Transverse colon (tissue), 4 donors: ENCODE measurements at regions not wholly inside any gene's neighbourhood (a gene's known extent, or its start where the extent isn't known, plus 50 kb on each side); places are given as distances from the start of the nearest gene placed in this dataset.

Experiments used
- DNase-seq: peaks from one replicate; pipeline ENCODE4 v3.0.0-alpha.2; 2019
- H3K27ac ChIP-seq, 4 donors: fragments of 200-600 bp; sonication (generic); 2 replicates each; pipeline ENCODE4 v1.5.1; 2016 to 2018; ENCODE audit warnings: inconsistent platforms in 4 of 4
- H3K27me3 ChIP-seq: fragments of 200-600 bp; sonication (generic); 2 replicates; pipeline ENCODE4 v1.5.1; 2017; ENCODE audit warnings: inconsistent platforms
- H3K36me3 ChIP-seq, 4 donors: fragments of 200-600 bp; sonication (generic); 2 replicates each; pipeline ENCODE4 v1.5.1; 2017 to 2019; ENCODE audit warnings: inconsistent platforms in 4 of 4
- H3K4me1 ChIP-seq, 4 donors: fragments of 200-600 bp; sonication (generic); 2 replicates each; pipeline ENCODE4 v1.5.1; 2017 to 2020; ENCODE audit warnings: inconsistent platforms in 4 of 4
- H3K4me3 ChIP-seq, 4 donors: fragments of 200-600 bp; sonication (generic); 1 replicate in 1 of 4; 2 replicates in 3 of 4; pipeline versions ENCODE4 v1.5.1 to v1.6.1; 2017 to 2019; ENCODE audit warnings: inconsistent platforms in 4 of 4
- H3K9me3 ChIP-seq, 2 donors: fragments of 200-600 bp; sonication (generic); 2 replicates each; pipeline ENCODE4 v1.5.1; 2017 to 2019; ENCODE audit warnings: inconsistent platforms in 2 of 2
- EP300 ChIP-seq: sonication (generic); formaldehyde crosslinking; IDR thresholded peaks from one replicate; pipeline ENCODE4 v1.6.1; 2017; ENCODE audit warnings: antibody characterized with exemption, low read depth
- POLR2A ChIP-seq: fragments of 450-650 bp; IDR thresholded peaks from one replicate; pipeline ENCODE4 v1.6.1; 2016; ENCODE audit warnings: antibody characterized with exemption, mild to moderate bottlenecking, moderate library complexity
- POLR2AphosphoS5 ChIP-seq, 3 donors: sonication (generic); formaldehyde crosslinking; IDR thresholded peaks; one replicate each; pipeline ENCODE4 v1.6.1; 2016; ENCODE audit warnings: antibody characterized with exemption in 3 of 3
- WGBS, 2 donors: methylation state at CpG; one replicate each; pipeline ENCODE4 v1.1.5; 2018; ENCODE audit warnings: low coverage in 1 of 2; 5-methylcytosine and 5-hydroxymethylcytosine counted together
- in situ Hi-C, 4 donors: fragments of 200-750 bp; cut with MboI; loops; one replicate each; pipeline versions ENCODE4 v1.15.0 to v1.15.1; 2017; ENCODE audit warnings: low sequenced_read_pairs in 3 of 4, low pct_ligation_motif_present in 1 of 4, low pct_unique_long_range_greater_than_20kb in 1 of 4
- intact Hi-C: fragments of 100-400 bp; cut with DNase I; formaldehyde crosslinking; loops from one replicate; pipeline ENCODE4 v1.15.1; 2023; ENCODE audit warnings: low total_unique reads
- TF ChIP-seq, protein P1 (sequence below), 5 experiments: fragments of 200-600 bp in 3 of 5; fragments of 450-650 bp in 2 of 5; sonication (generic) in 3 of 5; IDR thresholded peaks; 1 replicate in 2 of 5; 2 replicates in 3 of 5; pipeline ENCODE4 v1.5.1; 2016 to 2017; ENCODE audit warnings: antibody characterized with exemption in 5 of 5, inconsistent platforms in 3 of 5, mild to moderate bottlenecking in 2 of 5, moderate library complexity in 1 of 5

DNA sequence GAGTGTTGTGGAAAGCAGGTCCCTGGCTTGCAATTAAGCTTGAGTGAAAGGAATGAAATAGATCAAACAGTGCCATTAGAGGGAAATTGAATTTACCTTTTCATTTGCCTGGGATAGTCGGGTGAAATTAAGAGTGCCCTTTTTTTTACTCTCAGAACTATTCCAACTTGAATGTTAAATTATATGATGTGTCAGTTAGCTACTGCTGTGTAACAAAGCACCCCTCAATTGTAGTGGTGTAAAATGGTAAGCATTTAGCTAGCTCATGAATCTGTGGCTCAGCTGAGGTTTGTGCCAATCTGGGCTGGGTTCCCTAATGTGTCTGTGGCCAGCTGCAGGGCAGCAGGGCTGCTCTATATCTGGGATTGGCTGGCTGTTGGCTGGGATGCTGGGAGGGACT, 571.4 kb downstream of the MN1 start:
- intact Hi-C loops, result no loop called here
- in situ Hi-C loops, result no loop called here
- DNase-seq, result no peak
- no peak for TF ChIP-seq EP300
- TF ChIP-seq POLR2A, result no peak
- no peak for TF ChIP-seq POLR2AphosphoS5 (IDR thresholded peaks at IDR 0.05)
- TF ChIP-seq, protein P1, sequence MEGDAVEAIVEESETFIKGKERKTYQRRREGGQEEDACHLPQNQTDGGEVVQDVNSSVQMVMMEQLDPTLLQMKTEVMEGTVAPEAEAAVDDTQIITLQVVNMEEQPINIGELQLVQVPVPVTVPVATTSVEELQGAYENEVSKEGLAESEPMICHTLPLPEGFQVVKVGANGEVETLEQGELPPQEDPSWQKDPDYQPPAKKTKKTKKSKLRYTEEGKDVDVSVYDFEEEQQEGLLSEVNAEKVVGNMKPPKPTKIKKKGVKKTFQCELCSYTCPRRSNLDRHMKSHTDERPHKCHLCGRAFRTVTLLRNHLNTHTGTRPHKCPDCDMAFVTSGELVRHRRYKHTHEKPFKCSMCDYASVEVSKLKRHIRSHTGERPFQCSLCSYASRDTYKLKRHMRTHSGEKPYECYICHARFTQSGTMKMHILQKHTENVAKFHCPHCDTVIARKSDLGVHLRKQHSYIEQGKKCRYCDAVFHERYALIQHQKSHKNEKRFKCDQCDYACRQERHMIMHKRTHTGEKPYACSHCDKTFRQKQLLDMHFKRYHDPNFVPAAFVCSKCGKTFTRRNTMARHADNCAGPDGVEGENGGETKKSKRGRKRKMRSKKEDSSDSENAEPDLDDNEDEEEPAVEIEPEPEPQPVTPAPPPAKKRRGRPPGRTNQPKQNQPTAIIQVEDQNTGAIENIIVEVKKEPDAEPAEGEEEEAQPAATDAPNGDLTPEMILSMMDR (IDR thresholded peaks at IDR 0.05), result no peak
- Histone ChIP-seq H3K4me1 (no peaks in the 10 kb centered on the region), H3K9me3 (no peaks in the 10 kb centered on the region), H3K36me3 (no peaks in the 10 kb centered on the region), H3K27me3 (no peaks in the 10 kb centered on the region), H3K4me3 (no peak overlapping the region), H3K27ac (no peak overlapping the region)
- WGBS, 2 donors, result 88 to 92% methylated on average over 1 of the region's 1 CpG

DNA sequence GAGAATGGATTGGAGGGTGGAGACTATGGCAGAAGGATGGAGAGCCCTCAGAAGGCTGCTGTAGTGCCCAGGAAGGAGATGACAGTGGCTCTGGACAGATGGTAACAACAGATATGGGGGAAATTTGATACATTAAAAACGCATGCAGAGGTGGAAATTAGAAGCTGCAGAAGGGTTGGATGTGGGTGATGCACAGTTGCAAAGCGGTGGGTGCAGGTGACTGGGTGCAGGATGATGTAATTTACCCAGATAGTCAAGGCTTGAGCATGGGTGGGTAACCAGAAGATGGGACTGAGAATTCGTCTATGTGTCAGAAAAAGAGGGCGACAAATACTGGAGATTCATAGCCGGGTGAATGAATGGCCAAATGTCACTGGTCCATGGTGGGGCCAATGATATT, 570.3 kb downstream of the MN1 start:
- no peaks in the 10 kb centered on the region for H3K4me1 ChIP-seq
- no peaks in the 10 kb centered on the region for H3K9me3 ChIP-seq
- in situ Hi-C loops (no loop called here), intact Hi-C loops (no loop called here)
- H3K4me3 ChIP-seq, result no peak overlapping the region
- whole genome bisulfite sequencing, 2 donors, result 29 to 85% methylated on average over 1 to 5 of the region's 5 CpGs
- DNase-seq, result no peak
- H3K27me3 ChIP-seq, result no peaks in the 10 kb centered on the region
- H3K27ac ChIP-seq, result no peak overlapping the region
- TF ChIP-seq, protein P1 (IDR thresholded peaks at IDR 0.05), result no peak
- TF ChIP-seq POLR2A, result no peak
- TF ChIP-seq POLR2AphosphoS5 (IDR thresholded peaks at IDR 0.05), result no peak
- TF ChIP-seq EP300, result no peak
- H3K36me3 ChIP-seq, result no peaks in the 10 kb centered on the region

DNA sequence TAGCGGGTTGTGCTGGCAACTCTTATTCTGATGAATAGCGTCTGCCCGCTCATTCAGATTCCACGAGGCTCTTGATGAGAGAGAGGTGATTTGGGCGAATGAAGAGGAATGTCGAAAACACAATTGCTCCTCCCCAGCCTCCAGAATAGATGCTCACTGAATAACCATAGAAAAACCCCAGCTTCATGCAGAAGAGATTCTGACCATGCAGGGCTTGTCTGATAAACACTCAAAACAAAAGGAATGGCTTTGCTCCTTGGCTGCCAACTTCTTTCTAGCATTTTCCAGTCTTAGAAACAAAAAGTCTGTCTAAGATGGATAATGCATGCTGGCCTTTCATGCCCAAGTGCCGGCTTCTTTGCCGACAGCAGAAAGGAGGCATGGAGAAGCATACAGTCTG, 569.5 kb downstream of the MN1 start:
- in situ Hi-C loops (no loop called here), intact Hi-C loops (no loop called here)
- TF ChIP-seq POLR2AphosphoS5 (IDR thresholded peaks at IDR 0.05) (no peak), EP300 (no peak), POLR2A (no peak)
- TF ChIP-seq, protein P1 (IDR thresholded peaks at IDR 0.05), result no peak
- no peak for DNase-seq
- WGBS, 2 donors, result 66 to 74% methylated on average over 6 to 8 of the region's 8 CpGs
- Histone ChIP-seq H3K36me3 (no peaks in the 10 kb centered on the region), H3K4me1 (no peaks in the 10 kb centered on the region), H3K4me3 (no peak overlapping the region), H3K27ac (no peak overlapping the region), H3K27me3 (no peaks in the 10 kb centered on the region), H3K9me3 (no peaks in the 10 kb centered on the region)

DNA sequence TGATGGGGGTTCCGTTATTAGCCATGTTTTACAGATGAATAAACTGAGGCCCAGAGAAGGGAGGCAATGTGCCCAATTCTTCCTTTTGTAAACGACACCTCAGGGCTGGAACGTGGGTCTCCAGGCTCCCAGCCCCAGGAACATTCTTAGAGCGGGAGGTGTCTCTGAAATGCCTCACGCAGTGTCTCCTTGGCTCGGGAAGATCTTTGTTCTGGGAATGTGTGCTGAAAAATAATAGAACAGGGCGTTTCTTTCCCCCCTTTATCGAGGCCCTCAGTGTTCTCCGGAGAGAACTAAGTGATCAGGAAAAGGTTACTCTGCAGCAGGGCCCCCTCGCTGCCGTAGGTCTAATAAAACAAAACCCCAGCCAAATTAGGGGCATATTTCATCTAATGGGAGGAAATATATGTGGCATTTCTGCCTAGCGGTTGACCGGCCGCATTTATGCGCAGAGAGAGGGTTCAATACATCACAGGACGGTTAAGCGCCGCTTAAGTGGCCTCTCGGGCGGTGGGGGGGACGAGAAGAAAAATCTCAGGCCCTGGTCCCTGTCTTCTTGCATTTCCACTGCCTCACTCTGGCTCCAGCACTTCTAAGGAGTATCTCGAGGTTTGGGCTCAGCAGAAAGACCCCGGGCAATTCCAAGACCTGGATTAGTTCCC, 564.3 kb downstream of the MN1 start:
- peaks cover 3% of the 10 kb centered on the region for H3K27me3 ChIP-seq
- H3K36me3 ChIP-seq, result no peaks in the 10 kb centered on the region
- H3K27ac ChIP-seq, result no peak overlapping the region
- in situ Hi-C loops, result no loop called here
- no peak overlapping the region for H3K4me3 ChIP-seq
- no peaks in the 10 kb centered on the region for H3K4me1 ChIP-seq
- 80 to 100% methylated on average over 1 to 23 of the region's 23 CpGs for WGBS, 2 donors
- intact Hi-C loops, result no loop called here
- no peaks in the 10 kb centered on the region for H3K9me3 ChIP-seq
- no peak for DNase-seq
- TF ChIP-seq EP300 (no peak), POLR2A (no peak), POLR2AphosphoS5 (IDR thresholded peaks at IDR 0.05) (no peak)
- TF ChIP-seq, protein P1 (IDR thresholded peaks at IDR 0.05), result no peak
